ENCODE measurements at regions not wholly inside any gene's neighbourhood (a gene's known extent, or its start where the extent isn't known, plus 50 kb on each side); places are given as distances from the start of the nearest gene placed in this dataset.

DNA sequence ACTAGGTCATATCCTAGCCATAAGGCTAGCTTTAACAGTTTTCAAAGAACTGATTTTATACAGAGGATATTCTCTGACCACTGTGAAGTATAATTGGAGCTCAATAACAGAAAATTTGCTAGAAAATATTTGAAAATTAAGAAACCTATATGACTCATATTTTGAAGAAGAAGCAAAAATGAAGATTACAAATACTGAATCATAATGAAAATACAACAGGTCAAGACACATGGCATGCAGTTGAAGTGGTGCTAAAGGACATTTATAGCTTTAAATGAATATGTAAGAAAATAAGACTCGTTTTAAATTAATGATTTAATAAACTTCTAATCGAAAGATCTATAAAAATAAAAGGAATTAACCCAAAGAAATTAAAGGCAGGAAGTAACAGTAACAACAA is 1234.6 kb downstream of the SLC16A7 start:
- no TSS peak for BruUV-seq (replicated peaks)
- CTCF ChIA-PET (ENCODE audit: unreplicated experiment), result no interaction called here
- no peaks in the 10 kb centered on the region for H3K79me2 ChIP-seq (ENCODE audit: insufficient read depth, low read depth, low read length)
- intact Hi-C loops (cut with micrococcal nuclease; ENCODE audit: unreplicated experiment), result no loop called here
- no peak overlapping the region for H2AFZ ChIP-seq (ENCODE audit: low read length)
- no peak overlapping the region for H3K27ac ChIP-seq (ENCODE audit: low read depth, low read length, poor library complexity, severe bottlenecking)
- H4K20me1 ChIP-seq (ENCODE audit: insufficient read depth, low read length), result no peaks in the 10 kb centered on the region
- H3K36me3 ChIP-seq (ENCODE audit: insufficient read depth, low read length), result no peaks in the 10 kb centered on the region
- H3K4me2 ChIP-seq (ENCODE audit: low read length), result no peak overlapping the region
- DNase-seq (ENCODE audit: low spot score), result no peak
- TF ChIP-seq EZH2phosphoT487 (IDR thresholded peaks at IDR 0.05; ENCODE audit: borderline replicate concordance, low read depth, low read length), result no peak
- TF ChIP-seq, protein P1, sequence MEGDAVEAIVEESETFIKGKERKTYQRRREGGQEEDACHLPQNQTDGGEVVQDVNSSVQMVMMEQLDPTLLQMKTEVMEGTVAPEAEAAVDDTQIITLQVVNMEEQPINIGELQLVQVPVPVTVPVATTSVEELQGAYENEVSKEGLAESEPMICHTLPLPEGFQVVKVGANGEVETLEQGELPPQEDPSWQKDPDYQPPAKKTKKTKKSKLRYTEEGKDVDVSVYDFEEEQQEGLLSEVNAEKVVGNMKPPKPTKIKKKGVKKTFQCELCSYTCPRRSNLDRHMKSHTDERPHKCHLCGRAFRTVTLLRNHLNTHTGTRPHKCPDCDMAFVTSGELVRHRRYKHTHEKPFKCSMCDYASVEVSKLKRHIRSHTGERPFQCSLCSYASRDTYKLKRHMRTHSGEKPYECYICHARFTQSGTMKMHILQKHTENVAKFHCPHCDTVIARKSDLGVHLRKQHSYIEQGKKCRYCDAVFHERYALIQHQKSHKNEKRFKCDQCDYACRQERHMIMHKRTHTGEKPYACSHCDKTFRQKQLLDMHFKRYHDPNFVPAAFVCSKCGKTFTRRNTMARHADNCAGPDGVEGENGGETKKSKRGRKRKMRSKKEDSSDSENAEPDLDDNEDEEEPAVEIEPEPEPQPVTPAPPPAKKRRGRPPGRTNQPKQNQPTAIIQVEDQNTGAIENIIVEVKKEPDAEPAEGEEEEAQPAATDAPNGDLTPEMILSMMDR (conservative IDR thresholded peaks at IDR 0.05; ENCODE audit: low read length), result no peak
- H3K9me3 ChIP-seq (ENCODE audit: low read length), result no peaks in the 10 kb centered on the region
- POLR2A ChIA-PET, result interaction anchor here (0.6 to 0.7 kb wide), 2 partner anchors 179 to 354 kb away, joined by 3 read pairs; no protein-coding TSS in a partner anchor
- H3K4me1 ChIP-seq (ENCODE audit: insufficient read depth, low read length, poor library complexity, severe bottlenecking), result no peaks in the 10 kb centered on the region
- H3K9me2 ChIP-seq (ENCODE audit: insufficient read depth, low read length), result no peaks in the 10 kb centered on the region
- H3K4me3 ChIP-seq (ENCODE audit: low read depth, low read length, poor library complexity, severe bottlenecking), result no peak overlapping the region

DNA sequence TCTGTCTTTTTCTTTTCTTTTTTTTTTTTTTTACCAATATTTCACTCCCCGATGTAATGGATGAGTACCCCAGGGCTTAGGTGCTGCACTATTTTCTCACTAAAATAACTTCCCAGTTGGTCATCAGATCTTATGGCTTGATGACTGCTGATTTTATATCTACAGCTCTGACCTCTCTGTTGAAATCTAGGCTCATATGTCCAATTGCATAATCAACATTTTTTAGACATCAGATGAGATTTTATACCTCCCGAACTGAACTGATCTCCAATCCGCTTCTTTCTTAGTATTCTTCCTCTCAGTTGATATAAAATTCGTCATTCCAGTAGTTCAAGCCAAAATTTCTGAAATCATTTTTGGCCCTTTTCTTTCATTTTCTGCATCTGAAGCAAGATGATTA is 1236.5 kb downstream of the SLC16A7 start:
- H2AFZ ChIP-seq (ENCODE audit: low read length), result no peak overlapping the region
- no peaks in the 10 kb centered on the region for H4K20me1 ChIP-seq (ENCODE audit: insufficient read depth, low read length)
- no peaks in the 10 kb centered on the region for H3K4me1 ChIP-seq (ENCODE audit: insufficient read depth, low read length, poor library complexity, severe bottlenecking)
- no TSS peak for BruUV-seq (replicated peaks)
- H3K36me3 ChIP-seq (ENCODE audit: insufficient read depth, low read length), result no peaks in the 10 kb centered on the region
- H3K9me3 ChIP-seq (ENCODE audit: low read length), result no peaks in the 10 kb centered on the region
- no peak overlapping the region for H3K27ac ChIP-seq (ENCODE audit: low read depth, low read length, poor library complexity, severe bottlenecking)
- POLR2A ChIA-PET, result no interaction called here
- CTCF ChIA-PET (ENCODE audit: unreplicated experiment), result no interaction called here
- no peaks in the 10 kb centered on the region for H3K79me2 ChIP-seq (ENCODE audit: insufficient read depth, low read depth, low read length)
- TF ChIP-seq, protein P1 (conservative IDR thresholded peaks at IDR 0.05; ENCODE audit: low read length), result no peak
- no peak for TF ChIP-seq EZH2phosphoT487 (IDR thresholded peaks at IDR 0.05; ENCODE audit: borderline replicate concordance, low read depth, low read length)
- no peak overlapping the region for H3K4me2 ChIP-seq (ENCODE audit: low read length)
- no peaks in the 10 kb centered on the region for H3K9me2 ChIP-seq (ENCODE audit: insufficient read depth, low read length)
- intact Hi-C loops (cut with micrococcal nuclease; ENCODE audit: unreplicated experiment), result no loop called here
- DNase-seq (ENCODE audit: low spot score), result no peak
- no peak overlapping the region for H3K4me3 ChIP-seq (ENCODE audit: low read depth, low read length, poor library complexity, severe bottlenecking)

DNA sequence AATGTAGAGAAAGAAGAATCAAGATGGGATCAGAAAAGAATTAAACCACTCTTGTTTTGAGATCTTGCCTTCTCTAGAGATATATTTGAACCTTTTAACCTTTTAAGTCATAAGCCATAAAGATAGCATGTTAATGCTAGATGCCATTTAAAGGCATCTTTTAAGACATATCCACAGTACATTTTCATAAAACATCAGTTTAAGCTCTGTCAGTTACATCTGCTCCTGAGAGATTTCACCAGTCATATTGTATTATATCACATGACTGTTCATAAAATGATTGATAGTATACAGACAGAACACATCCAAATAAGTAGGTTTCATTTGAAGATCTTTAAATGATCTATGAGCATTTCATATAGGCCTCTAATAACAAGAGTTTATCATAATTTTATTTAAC is 1238.5 kb downstream of the SLC16A7 start:
- H3K27ac ChIP-seq (ENCODE audit: low read depth, low read length, poor library complexity, severe bottlenecking), result no peak overlapping the region
- no TSS peak for BruUV-seq (replicated peaks)
- no peak overlapping the region for H3K4me2 ChIP-seq (ENCODE audit: low read length)
- no peaks in the 10 kb centered on the region for H3K4me1 ChIP-seq (ENCODE audit: insufficient read depth, low read length, poor library complexity, severe bottlenecking)
- H3K79me2 ChIP-seq (ENCODE audit: insufficient read depth, low read depth, low read length), result no peaks in the 10 kb centered on the region
- H3K36me3 ChIP-seq (ENCODE audit: insufficient read depth, low read length), result no peaks in the 10 kb centered on the region
- no peak overlapping the region for H2AFZ ChIP-seq (ENCODE audit: low read length)
- TF ChIP-seq EZH2phosphoT487 (IDR thresholded peaks at IDR 0.05; ENCODE audit: borderline replicate concordance, low read depth, low read length), result no peak
- TF ChIP-seq, protein P1 (conservative IDR thresholded peaks at IDR 0.05; ENCODE audit: low read length), result no peak
- intact Hi-C loops (cut with micrococcal nuclease; ENCODE audit: unreplicated experiment), result no loop called here
- H4K20me1 ChIP-seq (ENCODE audit: insufficient read depth, low read length), result no peaks in the 10 kb centered on the region
- no peaks in the 10 kb centered on the region for H3K9me3 ChIP-seq (ENCODE audit: low read length)
- H3K9me2 ChIP-seq (ENCODE audit: insufficient read depth, low read length), result no peaks in the 10 kb centered on the region
- no peak for DNase-seq (ENCODE audit: low spot score)
- no peak overlapping the region for H3K4me3 ChIP-seq (ENCODE audit: low read depth, low read length, poor library complexity, severe bottlenecking)
- ChIA-PET POLR2A (no interaction called here), CTCF (ENCODE audit: unreplicated experiment) (no interaction called here)

Measured in OCI-LY7 (cell line).